SK-N-SH treated with all-trans-retinoic acid at 6 μM for 48 hours (cell line): ENCODE measurements at regions not wholly inside any gene's neighbourhood (a gene's known extent, or its start where the extent isn't known, plus 50 kb on each side); places are given as distances from the start of the nearest gene placed in this dataset.

ENCODE experiments used
- ATAC-seq: fragments of 200-7000 bp; cut with Tn5 transposase; 3 replicates; pipeline ENCODE4 v1.9.1; 2020; ENCODE audit warnings: mild to moderate bottlenecking, moderate library complexity
- ARNTL ChIP-seq: fragments of 450-650 bp; formaldehyde crosslinking; IDR thresholded peaks from 2 replicates; pipeline ENCODE4 v1.5.0; 2020; ENCODE audit warnings: low read depth, mild to moderate bottlenecking, moderate library complexity, borderline replicate concordance
- BACH2 ChIP-seq: fragments of 250-450 bp; sonication (Bioruptor Pico); IDR thresholded peaks from 2 replicates; pipeline ENCODE4 v1.9.0; 2021; ENCODE audit warnings: mild to moderate bottlenecking, borderline replicate concordance
- CSRNP3 ChIP-seq: fragments of 250-450 bp; sonication (Bioruptor Pico); IDR thresholded peaks from 2 replicates; pipeline ENCODE4 v1.5.1; 2021; ENCODE audit warnings: mild to moderate bottlenecking, moderate library complexity
- ESRRG ChIP-seq: fragments of 250-450 bp; sonication (Bioruptor Pico); IDR thresholded peaks from 2 replicates; pipeline ENCODE4 v1.6.1; 2021; ENCODE audit warnings: mild to moderate bottlenecking
- ISL1 ChIP-seq: fragments of 250-450 bp; sonication (Bioruptor Pico); IDR thresholded peaks from 2 replicates; pipeline ENCODE4 v2.1.2; 2022; ENCODE audit warnings: mild to moderate bottlenecking, moderate library complexity
- OSR1 ChIP-seq: fragments of 250-450 bp; sonication (Bioruptor Pico); IDR thresholded peaks from 2 replicates; pipeline ENCODE4 v1.8.0; 2022; ENCODE audit warnings: moderate library complexity, mild to moderate bottlenecking, inconsistent platforms
- PATZ1 ChIP-seq: fragments of 250-450 bp; sonication (Bioruptor Pico); IDR thresholded peaks from 2 replicates; pipeline ENCODE4 v1.8.0; 2020; ENCODE audit warnings: mild to moderate bottlenecking, moderate library complexity, borderline replicate concordance
- POU6F1 ChIP-seq: fragments of 250-450 bp; sonication (Bioruptor Pico); IDR thresholded peaks from 2 replicates; pipeline ENCODE4 v1.8.0; 2021; ENCODE audit warnings: low read depth, mild to moderate bottlenecking, moderate library complexity, borderline replicate concordance
- PPARA ChIP-seq: fragments of 250-450 bp; sonication (Bioruptor Pico); IDR thresholded peaks from 2 replicates; pipeline ENCODE4 v1.5.0; 2020; ENCODE audit warnings: mild to moderate bottlenecking, borderline replicate concordance
- SNAI2 ChIP-seq: fragments of 250-450 bp; sonication (Bioruptor Pico); IDR thresholded peaks from 2 replicates; pipeline ENCODE4 v1.5.0; 2020; ENCODE audit warnings: mild to moderate bottlenecking, moderate library complexity
- ZFP3 ChIP-seq: fragments of 250-450 bp; sonication (Bioruptor Pico); IDR thresholded peaks from 2 replicates; pipeline ENCODE4 v1.5.0; 2020; ENCODE audit warnings: mild to moderate bottlenecking, moderate library complexity
- ZNF8 ChIP-seq: fragments of 450-650 bp; formaldehyde crosslinking; IDR thresholded peaks from 2 replicates; pipeline ENCODE4 v1.5.0; 2020; ENCODE audit warnings: mild to moderate bottlenecking, moderate library complexity
- TF ChIP-seq, protein P1 (sequence below): fragments of 250-450 bp; sonication (Bioruptor Pico); IDR thresholded peaks from 2 replicates; pipeline ENCODE4 v1.5.0; 2020; ENCODE audit warnings: mild to moderate bottlenecking, moderate library complexity

GRCh38 chr2:41910126-41910525 is 137.7 kb upstream of the PKDCC start:
- ATAC-seq: no peak
- TF ChIP-seq ARNTL (CRISPR knock-in tag) (no peak), POU6F1 (CRISPR knock-in tag) (no peak), CSRNP3 (CRISPR knock-in tag) (no peak), PATZ1 (no peak), SNAI2 (CRISPR knock-in tag) (no peak), PPARA (CRISPR knock-in tag) (no peak), ZNF8 (CRISPR knock-in tag) (no peak), BACH2 (CRISPR knock-in tag) (no peak), ESRRG (CRISPR knock-in tag) (no peak), ISL1 (no peak), OSR1 (CRISPR knock-in tag) (no peak), ZFP3 (no peak)
- TF ChIP-seq, protein P1, sequence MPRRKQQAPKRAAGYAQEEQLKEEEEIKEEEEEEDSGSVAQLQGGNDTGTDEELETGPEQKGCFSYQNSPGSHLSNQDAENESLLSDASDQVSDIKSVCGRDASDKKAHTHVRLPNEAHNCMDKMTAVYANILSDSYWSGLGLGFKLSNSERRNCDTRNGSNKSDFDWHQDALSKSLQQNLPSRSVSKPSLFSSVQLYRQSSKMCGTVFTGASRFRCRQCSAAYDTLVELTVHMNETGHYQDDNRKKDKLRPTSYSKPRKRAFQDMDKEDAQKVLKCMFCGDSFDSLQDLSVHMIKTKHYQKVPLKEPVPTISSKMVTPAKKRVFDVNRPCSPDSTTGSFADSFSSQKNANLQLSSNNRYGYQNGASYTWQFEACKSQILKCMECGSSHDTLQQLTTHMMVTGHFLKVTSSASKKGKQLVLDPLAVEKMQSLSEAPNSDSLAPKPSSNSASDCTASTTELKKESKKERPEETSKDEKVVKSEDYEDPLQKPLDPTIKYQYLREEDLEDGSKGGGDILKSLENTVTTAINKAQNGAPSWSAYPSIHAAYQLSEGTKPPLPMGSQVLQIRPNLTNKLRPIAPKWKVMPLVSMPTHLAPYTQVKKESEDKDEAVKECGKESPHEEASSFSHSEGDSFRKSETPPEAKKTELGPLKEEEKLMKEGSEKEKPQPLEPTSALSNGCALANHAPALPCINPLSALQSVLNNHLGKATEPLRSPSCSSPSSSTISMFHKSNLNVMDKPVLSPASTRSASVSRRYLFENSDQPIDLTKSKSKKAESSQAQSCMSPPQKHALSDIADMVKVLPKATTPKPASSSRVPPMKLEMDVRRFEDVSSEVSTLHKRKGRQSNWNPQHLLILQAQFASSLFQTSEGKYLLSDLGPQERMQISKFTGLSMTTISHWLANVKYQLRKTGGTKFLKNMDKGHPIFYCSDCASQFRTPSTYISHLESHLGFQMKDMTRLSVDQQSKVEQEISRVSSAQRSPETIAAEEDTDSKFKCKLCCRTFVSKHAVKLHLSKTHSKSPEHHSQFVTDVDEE (CRISPR knock-in tag): no peak

GRCh38 chr2:41911033-41911432 is 136.8 kb upstream of the PKDCC start:
- no peak for ATAC-seq

More at GRCh38 chr2:41911033-41911432, 136.8 kb upstream of the PKDCC start:
- TF ChIP-seq PATZ1 (no peak), ARNTL (CRISPR knock-in tag) (no peak), OSR1 (CRISPR knock-in tag) (no peak)
- TF ChIP-seq, protein P1 (CRISPR knock-in tag): no peak
